ENCODE measurements at regions not wholly inside any gene's neighbourhood (a gene's known extent, or its start where the extent isn't known, plus 50 kb on each side); places are given as distances from the start of the nearest gene placed in this dataset.
"Not testable (repeated sequence)": the region's sequence is repeated elsewhere in the genome, so short reads cannot be mapped to it uniquely, and the experiment has no call there.

- DNase-seq: no peak
- peaks cover 0 to 24% (median 14%) of the 10 kb centered on the region in 6 donors for H3K9me3 Mint-ChIP-seq
- peaks cover 6 to 14% (median 8%) of the 10 kb centered on the region in 3 donors for H3K27me3 Mint-ChIP-seq (ENCODE audit: low read depth in 3 of 3)
- H3K4me3 Mint-ChIP-seq: no peak overlapping the region
- no peaks in the 10 kb centered on the region for H3K4me1 Mint-ChIP-seq
- H3K36me3 Mint-ChIP-seq: peaks cover 0 to 6% (median 0%) of the 10 kb centered on the region in 3 donors
- H3K27ac Mint-ChIP-seq: no peak overlapping the region
These were observed 69.0 kb upstream of the THBS1 start for GRCh38 chr15:39511916-39512260.

- H3K27me3 Mint-ChIP-seq (ENCODE audit: low read depth in 3 of 3): peaks cover 8 to 14% (median 8%) of the 10 kb centered on the region in 3 donors
- no peak overlapping the region for H3K4me3 Mint-ChIP-seq
- peaks cover 0 to 6% (median 0%) of the 10 kb centered on the region in 3 donors for H3K36me3 Mint-ChIP-seq
- peaks cover 0 to 24% (median 14%) of the 10 kb centered on the region in 6 donors for H3K9me3 Mint-ChIP-seq
- no peak for DNase-seq
- H3K4me1 Mint-ChIP-seq: no peaks in the 10 kb centered on the region
- H3K27ac Mint-ChIP-seq: no peak overlapping the region
These were observed 68.2 kb upstream of the THBS1 start for GRCh38 chr15:39512643-39513042.

- peaks cover 0 to 6% (median 0%) of the 10 kb centered on the region in 3 donors for H3K36me3 Mint-ChIP-seq
- no peak overlapping the region for H3K27ac Mint-ChIP-seq
- H3K9me3 Mint-ChIP-seq: peaks cover 0 to 24% (median 14%) of the 10 kb centered on the region in 6 donors
- peaks cover 4 to 14% (median 11%) of the 10 kb centered on the region in 3 donors for H3K27me3 Mint-ChIP-seq (ENCODE audit: low read depth in 3 of 3)
- H3K4me1 Mint-ChIP-seq: no peaks in the 10 kb centered on the region
- DNase-seq: no peak
- no peak overlapping the region for H3K4me3 Mint-ChIP-seq
These were observed 66.9 kb upstream of the THBS1 start for GRCh38 chr15:39513936-39514335.

- Mint-ChIP-seq H3K4me3 (no peak overlapping the region), H3K36me3 (peaks cover 0 to 6% (median 0%) of the 10 kb centered on the region in 3 donors), H3K9me3 (peaks cover 0 to 24% (median 14%) of the 10 kb centered on the region in 6 donors), H3K4me1 (no peaks in the 10 kb centered on the region), H3K27me3 (ENCODE audit: low read depth in 3 of 3) (peaks cover 4 to 14% (median 11%) of the 10 kb centered on the region in 3 donors), H3K27ac (no peak overlapping the region)
- no peak for DNase-seq
These were observed 65.9 kb upstream of the THBS1 start for GRCh38 chr15:39514933-39515332.

GRCh38 chr15:39515765-39516164 lies 65.1 kb upstream of the THBS1 start:
- H3K4me3 Mint-ChIP-seq: no peak overlapping the region
- no peak for DNase-seq
- H3K36me3 Mint-ChIP-seq: peaks cover 0 to 6% (median 0%) of the 10 kb centered on the region in 3 donors
- H3K9me3 Mint-ChIP-seq: peaks cover 0 to 24% (median 14%) of the 10 kb centered on the region in 6 donors
- no peaks in the 10 kb centered on the region for H3K4me1 Mint-ChIP-seq
- H3K27me3 Mint-ChIP-seq (ENCODE audit: low read depth in 3 of 3): peaks cover 4 to 14% (median 11%) of the 10 kb centered on the region in 3 donors
- no peak overlapping the region for H3K27ac Mint-ChIP-seq

GRCh38 chr15:39517122-39517855 lies 63.6 kb upstream of the THBS1 start:
- no peaks in the 10 kb centered on the region for H3K4me1 Mint-ChIP-seq
- H3K27ac Mint-ChIP-seq: no peak overlapping the region
- H3K4me3 Mint-ChIP-seq: no peak overlapping the region
- no peak for DNase-seq
- H3K27me3 Mint-ChIP-seq (ENCODE audit: low read depth in 3 of 3): peaks cover 2 to 15% (median 6%) of the 10 kb centered on the region in 3 donors
- peaks cover 0 to 28% (median 14%) of the 10 kb centered on the region in 6 donors for H3K9me3 Mint-ChIP-seq
- H3K36me3 Mint-ChIP-seq: peaks cover 0 to 6% (median 0%) of the 10 kb centered on the region in 3 donors

GRCh38 chr15:39523968-39524367 lies 56.9 kb upstream of the THBS1 start:
- H3K27me3 Mint-ChIP-seq (ENCODE audit: low read depth in 3 of 3): peaks cover 0 to 13% (median 4%) of the 10 kb centered on the region in 3 donors
- DNase-seq, H3K9me3 Mint-ChIP-seq, H3K36me3 Mint-ChIP-seq, H3K4me3 Mint-ChIP-seq, H3K4me1 Mint-ChIP-seq: not testable (repeated sequence)
- H3K27ac Mint-ChIP-seq: peak overlapping the region in 1 of 6 donors; percentile 17

GRCh38 chr15:39529457-39529856 lies 51.4 kb upstream of the THBS1 start:
- Mint-ChIP-seq H3K27me3 (ENCODE audit: low read depth in 3 of 3) (peaks cover 0 to 10% (median 7%) of the 10 kb centered on the region in 3 donors), H3K36me3 (peaks cover 0 to 2% (median 0%) of the 10 kb centered on the region in 3 donors), H3K4me3 (no peak overlapping the region), H3K9me3 (peaks cover 0 to 1% (median 0%) of the 10 kb centered on the region in 6 donors), H3K4me1 (peaks cover 11 to 13% of the 10 kb centered on the region in 2 donors), H3K27ac (no peak overlapping the region)
- DNase-seq: no peak

- Mint-ChIP-seq H3K4me3 (no peak overlapping the region), H3K27ac (no peak overlapping the region), H3K27me3 (ENCODE audit: low read depth in 3 of 3) (peaks cover 0 to 5% (median 4%) of the 10 kb centered on the region in 3 donors), H3K4me1 (peaks cover 11 to 13% of the 10 kb centered on the region in 2 donors), H3K9me3 (no peaks in the 10 kb centered on the region), H3K36me3 (peaks cover 0 to 2% (median 0%) of the 10 kb centered on the region in 3 donors)
- DNase-seq: no peak
These were observed 50.2 kb upstream of the THBS1 start for GRCh38 chr15:39530480-39531342.
